HEK293 (cell line): ENCODE measurements at regions not wholly inside any gene's neighbourhood (a gene's known extent, or its start where the extent isn't known, plus 50 kb on each side); places are given as distances from the start of the nearest gene placed in this dataset.
A peak's percentile ranks its signal among the peaks of the same experiment; 100 is the strongest.

Source experiments
- CTCF ChIA-PET: fragments of 350-600 bp; formaldehyde crosslinking; extraction: SDS; loops from one replicate; lab custom pipeline; 2021; ENCODE audit warnings: antibody characterized with exemption; lab: Yijun Ruan, JAX
- POLR2A ChIA-PET: fragments of 300-600 bp; formaldehyde crosslinking; extraction: SDS; loops from one replicate; lab custom pipeline; 2020; ENCODE audit warnings: antibody characterized with exemption, inconsistent platforms; lab: Yijun Ruan, JAX
- H3K27ac ChIP-seq: fragments of 200-500 bp; sonication (Bioruptor generic); 2 replicates; pipeline ENCODE4 v1.5.1; 2014; ENCODE audit warnings: low read depth, low read length, control low read depth, inconsistent platforms; ENCODE audit errors: extremely low read depth
- H3K36me3 ChIP-seq, 2 experiments: fragments of 200-500 bp in 1 of 2; sonication (Bioruptor generic) in 1 of 2; 1 replicate in 1 of 2; 2 replicates in 1 of 2; pipeline ENCODE4 v1.5.1; 2014 to 2017; ENCODE audit warnings: inconsistent platforms in 2 of 2, low read length in 2 of 2; ENCODE audit not compliant: control insufficient read depth in 2 of 2, insufficient read depth in 1 of 2
- H3K4me1 ChIP-seq: fragments of 200-500 bp; sonication (Bioruptor generic); 2 replicates; pipeline ENCODE4 v1.5.1; 2014; ENCODE audit warnings: mild to moderate bottlenecking, low read length, inconsistent platforms; ENCODE audit not compliant: control insufficient read depth, insufficient read depth
- H3K4me3 ChIP-seq: 2 replicates; pipeline ENCODE4 v1.5.1; 2011; ENCODE audit warnings: low read depth, mild to moderate bottlenecking, control low read depth, low read length, moderate library complexity
- H3K9me3 ChIP-seq: fragments of 200-500 bp; sonication (Bioruptor generic); 2 replicates; pipeline ENCODE4 v1.5.1; 2014; ENCODE audit warnings: low read depth, low read length, inconsistent platforms; ENCODE audit not compliant: control insufficient read depth, insufficient read depth
- GLIS2 ChIP-seq: fragments of 450-650 bp; formaldehyde crosslinking; IDR thresholded peaks from 2 replicates; pipeline ENCODE4 v1.5.1; 2016; ENCODE audit warnings: missing biosample characterization, missing genetic modification characterization
- PRDM1 ChIP-seq: fragments of 450-650 bp; formaldehyde crosslinking; IDR thresholded peaks from 2 replicates; pipeline ENCODE4; 2016; ENCODE audit warnings: missing biosample characterization, missing genetic modification characterization
- RBAK ChIP-seq: fragments of 450-650 bp; formaldehyde crosslinking; IDR thresholded peaks from 2 replicates; pipeline ENCODE4 v1.5.1; 2016; ENCODE audit warnings: missing biosample characterization, missing genetic modification characterization
- SCRT1 ChIP-seq: fragments of 450-650 bp; formaldehyde crosslinking; IDR thresholded peaks from 2 replicates; pipeline ENCODE4 v1.5.1; 2016; ENCODE audit warnings: missing biosample characterization, missing genetic modification characterization, borderline replicate concordance
- TCF7L2 ChIP-seq: IDR thresholded peaks from 2 replicates; pipeline ENCODE4 v1.6.1; 2011; ENCODE audit warnings: low read depth, mild to moderate bottlenecking, inconsistent platforms, low read length, moderate library complexity, borderline replicate concordance
- ZNF2 ChIP-seq: fragments of 450-650 bp; formaldehyde crosslinking; IDR thresholded peaks from 2 replicates; pipeline ENCODE4 v1.5.1; 2016; ENCODE audit warnings: missing biosample characterization, missing genetic modification characterization
- ZNF202 ChIP-seq: fragments of 450-650 bp; formaldehyde crosslinking; IDR thresholded peaks from 2 replicates; pipeline ENCODE4 v1.5.1; 2016; ENCODE audit warnings: missing biosample characterization, missing genetic modification characterization, borderline replicate concordance
- ZNF24 ChIP-seq: fragments of 450-650 bp; formaldehyde crosslinking; IDR thresholded peaks from 2 replicates; pipeline ENCODE4 v1.5.1; 2016; ENCODE audit warnings: missing biosample characterization, missing genetic modification characterization
- ZNF354C ChIP-seq: fragments of 450-650 bp; formaldehyde crosslinking; IDR thresholded peaks from 2 replicates; pipeline ENCODE4 v1.5.1; 2016; ENCODE audit warnings: missing biosample characterization, missing genetic modification characterization, low read depth, borderline replicate concordance
- ZNF366 ChIP-seq: fragments of 450-650 bp; formaldehyde crosslinking; conservative IDR thresholded peaks from 2 replicates; pipeline ENCODE4 v1.5.1; 2016; ENCODE audit warnings: missing biosample characterization, missing genetic modification characterization
- ZNF398 ChIP-seq: fragments of 450-650 bp; formaldehyde crosslinking; IDR thresholded peaks from 2 replicates; pipeline ENCODE4 v1.5.1; 2017; ENCODE audit warnings: missing biosample characterization, missing genetic modification characterization
- ZNF558 ChIP-seq: fragments of 450-650 bp; formaldehyde crosslinking; IDR thresholded peaks from 2 replicates; pipeline ENCODE4 v1.5.1; 2016; ENCODE audit warnings: missing biosample characterization, missing genetic modification characterization
- ZNF624 ChIP-seq: fragments of 450-650 bp; formaldehyde crosslinking; IDR thresholded peaks from 2 replicates; pipeline ENCODE4 v1.5.1; 2017; ENCODE audit warnings: missing biosample characterization, missing genetic modification characterization
- ZNF843 ChIP-seq: fragments of 450-650 bp; formaldehyde crosslinking; IDR thresholded peaks from 2 replicates; pipeline ENCODE4 v1.5.1; 2016; ENCODE audit warnings: missing biosample characterization, missing genetic modification characterization
- TF ChIP-seq, protein P1 (sequence below): fragments of 450-650 bp; formaldehyde crosslinking; IDR thresholded peaks from 2 replicates; pipeline ENCODE4 v1.5.1; 2016; ENCODE audit warnings: missing biosample characterization, missing genetic modification characterization

GRCh38 chr7:114085313-114085591 is 166.4 kb upstream of the PPP1R3A start:
- peak overlapping the region; percentile 89 for H3K4me3 ChIP-seq
- peaks cover 5% of the 10 kb centered on the region for H3K4me1 ChIP-seq
- peak overlapping the region; percentile 98 for H3K27ac ChIP-seq
- ChIA-PET POLR2A (interaction anchor here (0.6 to 1.3 kb wide), 4 partner anchors 10 to 663 kb away, joined by 3 to 5 read pairs (median 4); partner anchors contain the start of gene FOXP2), CTCF (interaction anchor here (0.6 to 0.7 kb wide), 2 partner anchors 44 to 1295 kb away, joined by 3 read pairs; partner anchors contain the start of gene TMEM168)
- no peaks in the 10 kb centered on the region for H3K9me3 ChIP-seq
- TF ChIP-seq TCF7L2 = peak; percentile 3; the same call in 1 of the 2 replicates
- TF ChIP-seq ZNF624 (tag by site-specific recombination) = no peak
- TF ChIP-seq ZNF2 (tag by site-specific recombination) = no peak
- TF ChIP-seq ZNF24 (tag by site-specific recombination) = no peak
- no peak for TF ChIP-seq RBAK (tag by site-specific recombination)
- TF ChIP-seq ZNF843 = no peak
- TF ChIP-seq PRDM1 (tag by site-specific recombination) = no peak
- peak; percentile 66; the same call in 1 of the 2 replicates for TF ChIP-seq ZNF202 (tag by site-specific recombination)
- TF ChIP-seq GLIS2 = no peak
- no peaks in the 10 kb centered on the region for H3K36me3 ChIP-seq

GRCh38 chr7:114084472-114085312 is 165.9 kb upstream of the PPP1R3A start:
- no peaks in the 10 kb centered on the region for H3K36me3 ChIP-seq
- peaks cover 3% of the 10 kb centered on the region; the same call in 1 of the 2 replicates for H3K4me1 ChIP-seq
- no peaks in the 10 kb centered on the region for H3K9me3 ChIP-seq
- peak overlapping the region; percentile 98 for H3K27ac ChIP-seq
- ChIA-PET POLR2A (interaction anchor here (0.7 to 1.1 kb wide), 2 partner anchors 330 to 586 kb away, joined by 3 to 4 read pairs; partner anchors contain the start of gene FOXP2), CTCF (interaction anchor here (0.6 kb wide), 1 partner anchor 1528 kb away, joined by 3 read pairs; no protein-coding TSS in a partner anchor)
- TF ChIP-seq ZNF558 = no peak
- TF ChIP-seq ZNF398 (tag by site-specific recombination) = no peak
- TF ChIP-seq SCRT1 (tag by site-specific recombination) = no peak
- TF ChIP-seq TCF7L2 = peak; percentile 73; the same call in 1 of the 2 replicates
- TF ChIP-seq, protein P1, sequence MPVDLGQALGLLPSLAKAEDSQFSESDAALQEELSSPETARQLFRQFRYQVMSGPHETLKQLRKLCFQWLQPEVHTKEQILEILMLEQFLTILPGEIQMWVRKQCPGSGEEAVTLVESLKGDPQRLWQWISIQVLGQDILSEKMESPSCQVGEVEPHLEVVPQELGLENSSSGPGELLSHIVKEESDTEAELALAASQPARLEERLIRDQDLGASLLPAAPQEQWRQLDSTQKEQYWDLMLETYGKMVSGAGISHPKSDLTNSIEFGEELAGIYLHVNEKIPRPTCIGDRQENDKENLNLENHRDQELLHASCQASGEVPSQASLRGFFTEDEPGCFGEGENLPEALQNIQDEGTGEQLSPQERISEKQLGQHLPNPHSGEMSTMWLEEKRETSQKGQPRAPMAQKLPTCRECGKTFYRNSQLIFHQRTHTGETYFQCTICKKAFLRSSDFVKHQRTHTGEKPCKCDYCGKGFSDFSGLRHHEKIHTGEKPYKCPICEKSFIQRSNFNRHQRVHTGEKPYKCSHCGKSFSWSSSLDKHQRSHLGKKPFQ = no peak
- H3K4me3 ChIP-seq = no peak overlapping the region

- CTCF ChIA-PET = interaction anchor here (0.6 kb wide), 1 partner anchor 1529 kb away, joined by 3 read pairs; no protein-coding TSS in a partner anchor
- no peaks in the 10 kb centered on the region for H3K9me3 ChIP-seq
- POLR2A ChIA-PET = no interaction called here
- H3K27ac ChIP-seq = no peak overlapping the region
- H3K4me1 ChIP-seq = peaks cover 3% of the 10 kb centered on the region; the same call in 1 of the 2 replicates
- no peak for TF ChIP-seq ZNF354C (tag by site-specific recombination)
- TF ChIP-seq ZNF366 = no peak
- no peak overlapping the region for H3K4me3 ChIP-seq
- no peaks in the 10 kb centered on the region for H3K36me3 ChIP-seq
Observed at GRCh38 chr7:114084002-114084471, 165.2 kb upstream of the PPP1R3A start.
